ENCODE measurements at regions not wholly inside any gene's neighbourhood (a gene's known extent, or its start where the extent isn't known, plus 50 kb on each side); places are given as distances from the start of the nearest gene placed in this dataset.

DNA sequence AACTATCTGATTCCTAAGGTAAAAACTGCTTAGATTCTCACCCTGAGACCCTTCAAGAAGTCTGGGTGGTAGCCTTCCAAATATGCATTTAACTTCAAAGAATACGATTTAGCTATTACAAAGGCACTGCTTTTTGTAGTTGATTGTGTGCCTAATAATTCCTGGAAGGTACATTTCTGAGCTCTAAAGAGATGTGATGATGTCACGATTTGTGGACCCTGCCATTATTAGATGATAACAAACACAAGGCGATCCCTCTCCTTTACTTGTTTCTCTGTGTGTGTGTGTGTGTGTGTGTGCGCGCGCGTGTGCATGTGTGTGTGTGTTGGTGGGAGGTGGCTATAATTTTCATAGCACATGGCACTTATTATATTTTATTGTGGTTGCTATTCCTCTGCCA lies 70.9 kb downstream of the TFPI2 start:
- H3K27me3 ChIP-seq, result peaks cover 0 to 4% (median 0%) of the 10 kb centered on the region in 9 donors
- TF ChIP-seq, protein P1, sequence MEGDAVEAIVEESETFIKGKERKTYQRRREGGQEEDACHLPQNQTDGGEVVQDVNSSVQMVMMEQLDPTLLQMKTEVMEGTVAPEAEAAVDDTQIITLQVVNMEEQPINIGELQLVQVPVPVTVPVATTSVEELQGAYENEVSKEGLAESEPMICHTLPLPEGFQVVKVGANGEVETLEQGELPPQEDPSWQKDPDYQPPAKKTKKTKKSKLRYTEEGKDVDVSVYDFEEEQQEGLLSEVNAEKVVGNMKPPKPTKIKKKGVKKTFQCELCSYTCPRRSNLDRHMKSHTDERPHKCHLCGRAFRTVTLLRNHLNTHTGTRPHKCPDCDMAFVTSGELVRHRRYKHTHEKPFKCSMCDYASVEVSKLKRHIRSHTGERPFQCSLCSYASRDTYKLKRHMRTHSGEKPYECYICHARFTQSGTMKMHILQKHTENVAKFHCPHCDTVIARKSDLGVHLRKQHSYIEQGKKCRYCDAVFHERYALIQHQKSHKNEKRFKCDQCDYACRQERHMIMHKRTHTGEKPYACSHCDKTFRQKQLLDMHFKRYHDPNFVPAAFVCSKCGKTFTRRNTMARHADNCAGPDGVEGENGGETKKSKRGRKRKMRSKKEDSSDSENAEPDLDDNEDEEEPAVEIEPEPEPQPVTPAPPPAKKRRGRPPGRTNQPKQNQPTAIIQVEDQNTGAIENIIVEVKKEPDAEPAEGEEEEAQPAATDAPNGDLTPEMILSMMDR (IDR thresholded peaks at IDR 0.05), result no peak
- no peak for TF ChIP-seq POLR2A (IDR thresholded peaks at IDR 0.05)
- no peak overlapping the region for H3K4me3 ChIP-seq
- no peaks in the 10 kb centered on the region for H3K9me3 ChIP-seq
- H3K4me1 ChIP-seq, result no peaks in the 10 kb centered on the region
- H3K27ac ChIP-seq, result no peak overlapping the region
- ATAC-seq (no peak), DNase-seq (no peak)
- WGBS, 4 donors, result 88 to 96% (median 92%) methylated on average over 7 of the region's 7 CpGs
- intact Hi-C loops (cut with DNase I), result no loop called here
- H3K36me3 ChIP-seq, result no peaks in the 10 kb centered on the region

DNA sequence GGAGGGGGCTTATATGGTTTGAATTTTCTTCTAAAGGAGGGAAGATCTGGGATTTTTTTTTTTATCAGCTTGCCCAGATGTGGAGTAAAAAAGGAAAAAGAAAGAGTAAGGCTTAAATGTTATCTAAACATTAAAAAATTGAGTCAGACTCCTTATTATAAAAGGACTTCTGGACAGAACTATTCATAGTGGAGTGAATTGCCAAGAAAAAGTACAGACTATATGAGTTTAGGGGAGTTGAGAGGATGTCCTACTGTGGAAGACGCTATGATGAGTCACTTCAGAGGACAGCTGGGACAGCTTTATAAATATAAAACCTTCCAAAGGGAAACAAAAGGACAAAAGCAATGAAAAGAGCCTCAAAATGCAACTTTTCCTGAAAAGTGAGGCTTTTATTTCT lies 73.0 kb downstream of the TFPI2 start:
- Histone ChIP-seq H3K27ac (no peak overlapping the region), H3K4me1 (no peaks in the 10 kb centered on the region), H3K9me3 (no peaks in the 10 kb centered on the region), H3K4me3 (no peak overlapping the region), H3K36me3 (no peaks in the 10 kb centered on the region), H3K27me3 (no peaks in the 10 kb centered on the region)
- ATAC-seq (no peak), DNase-seq (no peak)
- WGBS, 4 donors, result 32 to 53% (median 49%) methylated on average over 1 of the region's 1 CpG
- intact Hi-C loops (cut with DNase I), result no loop called here
- TF ChIP-seq, protein P1 (IDR thresholded peaks at IDR 0.05), result no peak
- no peak for TF ChIP-seq POLR2A (IDR thresholded peaks at IDR 0.05)

DNA sequence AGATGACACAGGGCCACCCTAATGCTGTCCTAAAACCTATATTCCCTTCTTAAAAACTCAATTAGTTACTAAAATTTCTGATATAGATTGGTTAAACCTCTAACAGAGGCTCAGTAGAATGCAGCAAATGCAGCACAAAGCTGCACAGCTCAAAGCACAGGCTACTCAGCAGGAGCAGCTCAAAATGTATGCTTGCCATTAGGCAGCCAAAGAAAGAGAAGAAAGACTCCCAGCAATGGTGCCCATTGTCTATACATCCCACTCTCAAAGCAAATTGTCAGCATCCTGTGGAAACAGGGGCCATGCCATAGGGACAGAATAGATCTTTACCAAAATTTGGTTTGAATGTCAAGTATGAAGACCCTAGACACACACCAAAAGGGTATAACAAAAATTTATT lies 73.5 kb downstream of the TFPI2 start:
- intact Hi-C loops (cut with DNase I), result no loop called here
- no peak for ATAC-seq
- Histone ChIP-seq H3K27me3 (no peaks in the 10 kb centered on the region), H3K27ac (no peak overlapping the region), H3K4me3 (no peak overlapping the region), H3K4me1 (no peaks in the 10 kb centered on the region), H3K36me3 (no peaks in the 10 kb centered on the region), H3K9me3 (no peaks in the 10 kb centered on the region)
- TF ChIP-seq, protein P1 (IDR thresholded peaks at IDR 0.05), result no peak
- TF ChIP-seq POLR2A (IDR thresholded peaks at IDR 0.05), result no peak
- DNase-seq, result no peak

DNA sequence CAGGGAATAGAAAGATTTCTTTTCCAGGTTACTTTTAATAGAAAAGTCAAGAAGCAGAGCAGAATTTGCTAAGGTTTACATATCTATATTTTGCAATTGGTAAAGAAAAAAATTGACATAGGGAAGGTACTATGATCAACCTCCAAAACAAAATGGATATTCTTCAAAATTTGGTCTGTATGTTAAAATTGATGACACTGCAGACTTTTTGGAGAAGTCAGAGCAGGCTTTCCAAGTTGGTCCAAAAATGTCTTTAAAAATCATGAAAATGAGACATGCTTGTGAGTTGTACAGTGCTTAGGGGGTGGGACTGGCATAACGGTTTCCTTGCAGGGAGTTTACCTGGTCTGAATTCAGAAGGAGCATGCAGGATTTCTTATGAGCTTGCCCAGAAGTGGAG lies 77.0 kb downstream of the TFPI2 start:
- ATAC-seq (no peak), DNase-seq (no peak)
- Histone ChIP-seq H3K27ac (no peak overlapping the region), H3K27me3 (no peaks in the 10 kb centered on the region), H3K9me3 (no peaks in the 10 kb centered on the region), H3K36me3 (no peaks in the 10 kb centered on the region), H3K4me3 (no peak overlapping the region), H3K4me1 (no peaks in the 10 kb centered on the region)
- 64 to 82% (median 79%) methylated on average over 1 of the region's 1 CpG for WGBS, 4 donors
- intact Hi-C loops (cut with DNase I), result no loop called here
- TF ChIP-seq, protein P1 (IDR thresholded peaks at IDR 0.05), result no peak
- no peak for TF ChIP-seq POLR2A (IDR thresholded peaks at IDR 0.05)

Measured in heart left ventricle (tissue), 16 donors.